Keratinocyte (primary cell): ENCODE measurements at regions not wholly inside any gene's neighbourhood (a gene's known extent, or its start where the extent isn't known, plus 50 kb on each side); places are given as distances from the start of the nearest gene placed in this dataset.

ENCODE experiments used
- DNase-seq: peaks from one replicate; pipeline ENCODE4 v3.0.0-alpha.2; 2011; ENCODE audit warnings: low read depth, missing footprints, low spot score
- FAIRE-seq: peaks from 2 replicates; lab custom pipeline; 2011; peaks lifted over from hg19 to GRCh38; lab: Jason Lieb, UNC
- H2AFZ ChIP-seq: 2 replicates; pipeline ENCODE4 v1.6.0; 2012; ENCODE audit warnings: low read length, control low read depth, inconsistent platforms; ENCODE audit not compliant: control insufficient read depth
- H3K27ac ChIP-seq: 2 replicates; pipeline ENCODE4 v1.5.1; 2011; ENCODE audit warnings: low read length; ENCODE audit not compliant: control insufficient read depth, insufficient read depth
- H3K27me3 ChIP-seq: 3 replicates; pipeline ENCODE4 v1.6.0; 2011; ENCODE audit warnings: low read length; ENCODE audit not compliant: control insufficient read depth, insufficient read depth; ENCODE audit errors: extremely low read depth
- H3K36me3 ChIP-seq, 2 experiments: 2 replicates in 1 of 2; 3 replicates in 1 of 2; pipeline ENCODE4 v1.5.1; 2011; ENCODE audit warnings: low read length in 2 of 2, mild to moderate bottlenecking in 1 of 2; ENCODE audit not compliant: control insufficient read depth in 2 of 2, insufficient read depth in 2 of 2; ENCODE audit errors: extremely low read depth in 1 of 2
- H3K4me1 ChIP-seq: 3 replicates; pipeline ENCODE4 v1.5.1; 2011; ENCODE audit warnings: low read length; ENCODE audit not compliant: control insufficient read depth, insufficient read depth; ENCODE audit errors: extremely low read depth
- H3K4me2 ChIP-seq: 3 replicates; pipeline ENCODE4 v1.6.0; 2011; ENCODE audit warnings: low read depth, low read length; ENCODE audit not compliant: control insufficient read depth, insufficient read depth; ENCODE audit errors: extremely low read depth
- H3K4me3 ChIP-seq, 3 experiments: fragments of 200-600 bp in 1 of 3; sonication (generic) in 1 of 3; 2 replicates in 2 of 3; 3 replicates in 1 of 3; pipeline ENCODE4 v1.5.1; 2011 to 2016; ENCODE audit warnings: low read length in 3 of 3, mild to moderate bottlenecking in 3 of 3, control low read depth in 2 of 3, inconsistent platforms in 1 of 3, low read depth in 1 of 3, mixed read lengths in 1 of 3, mixed run types in 1 of 3, moderate library complexity in 1 of 3; ENCODE audit not compliant: control insufficient read depth in 2 of 3, insufficient read depth in 2 of 3; ENCODE audit errors: extremely low read depth in 1 of 3
- H3K79me2 ChIP-seq: 2 replicates; pipeline ENCODE4 v1.6.0; 2012; ENCODE audit warnings: low read length; ENCODE audit not compliant: control insufficient read depth, insufficient read depth
- H3K9ac ChIP-seq: 3 replicates; pipeline ENCODE4 v1.6.0; 2011; ENCODE audit warnings: low read length; ENCODE audit not compliant: control insufficient read depth, insufficient read depth; ENCODE audit errors: extremely low read depth
- H3K9me1 ChIP-seq: 3 replicates; pipeline ENCODE4 v1.6.0; 2011; ENCODE audit warnings: low read length; ENCODE audit not compliant: control insufficient read depth, insufficient read depth; ENCODE audit errors: extremely low read depth
- H3K9me3 ChIP-seq: 2 replicates; pipeline ENCODE4 v1.5.1; 2012; ENCODE audit warnings: low read depth, low read length; ENCODE audit not compliant: control insufficient read depth
- H4K20me1 ChIP-seq: 3 replicates; pipeline ENCODE4 v1.6.0; 2011; ENCODE audit warnings: low read length; ENCODE audit not compliant: control insufficient read depth, insufficient read depth; ENCODE audit errors: extremely low read depth
- CTCF ChIP-seq, 3 experiments: IDR thresholded peaks in 1 of 3; conservative IDR thresholded peaks in 1 of 3; optimal IDR thresholded peaks in 1 of 3; 2 replicates in 2 of 3; 3 replicates in 1 of 3; pipeline versions ENCODE3 to v1.5.1; 2011; ENCODE audit warnings: low read length in 3 of 3, mild to moderate bottlenecking in 3 of 3, moderate library complexity in 2 of 3, control low read depth in 1 of 3, inconsistent platforms in 1 of 3; ENCODE audit not compliant: insufficient read depth in 2 of 3; ENCODE audit errors: extremely low read depth in 1 of 3
- EZH2 ChIP-seq: IDR thresholded peaks from one replicate; pipeline ENCODE4 v1.6.1; 2012; ENCODE audit warnings: inconsistent platforms, mild to moderate bottlenecking, low read length, moderate library complexity
- dilution Hi-C: fragments of 300-500 bp; cut with MboI; formaldehyde crosslinking; loops from one replicate; pipeline ENCODE4 v1.7.0; 2020; ENCODE audit warnings: low sequenced_read_pairs; ENCODE audit not compliant: extremely low pct_ligation_motif_present

- H3K9me3 ChIP-seq, result no peaks in the 10 kb centered on the region
- no peak overlapping the region for H3K27ac ChIP-seq
- H3K79me2 ChIP-seq, result no peaks in the 10 kb centered on the region
- no peak overlapping the region for H3K4me2 ChIP-seq
- TF ChIP-seq CTCF (optimal IDR thresholded peaks at IDR 0.05 in 1 of 3, IDR thresholded peaks at IDR 0.05 in 1 of 3, conservative IDR thresholded peaks at IDR 0.05 in 1 of 3; ENCODE audit: extremely low read depth in 1 of 3, insufficient read depth in 2 of 3, low read length in 3 of 3), result no peak
- TF ChIP-seq EZH2, result no peak
- H3K27me3 ChIP-seq, result no peaks in the 10 kb centered on the region
- no peak for DNase-seq
- no peaks in the 10 kb centered on the region for H3K4me1 ChIP-seq
- H3K9me1 ChIP-seq, result no peaks in the 10 kb centered on the region
- dilution Hi-C loops, result no loop called here
- H3K4me3 ChIP-seq, result no peak overlapping the region
- no peaks in the 10 kb centered on the region for H3K36me3 ChIP-seq
- H2AFZ ChIP-seq, result no peak overlapping the region
- no peaks in the 10 kb centered on the region for H4K20me1 ChIP-seq
- no peak overlapping the region for H3K9ac ChIP-seq
- no peak for FAIRE-seq
Measured at GRCh38 chr9:78582821-78583220, 285.9 kb downstream of the PSAT1 start.

GRCh38 chr9:78584589-78584988 lies 287.7 kb downstream of the PSAT1 start:
- H4K20me1 ChIP-seq, result no peaks in the 10 kb centered on the region
- DNase-seq (no peak), FAIRE-seq (no peak)
- no peak overlapping the region for H3K9ac ChIP-seq
- no peak overlapping the region for H3K4me3 ChIP-seq
- H3K9me1 ChIP-seq, result no peaks in the 10 kb centered on the region
- dilution Hi-C loops, result no loop called here
- no peak overlapping the region for H3K4me2 ChIP-seq
- no peaks in the 10 kb centered on the region for H3K36me3 ChIP-seq
- TF ChIP-seq CTCF (optimal IDR thresholded peaks at IDR 0.05 in 1 of 3, IDR thresholded peaks at IDR 0.05 in 1 of 3, conservative IDR thresholded peaks at IDR 0.05 in 1 of 3; ENCODE audit: extremely low read depth in 1 of 3, insufficient read depth in 2 of 3, low read length in 3 of 3), result no peak
- TF ChIP-seq EZH2, result no peak
- no peaks in the 10 kb centered on the region for H3K27me3 ChIP-seq
- H3K9me3 ChIP-seq, result no peaks in the 10 kb centered on the region
- no peaks in the 10 kb centered on the region for H3K4me1 ChIP-seq
- H2AFZ ChIP-seq, result no peak overlapping the region
- no peak overlapping the region for H3K27ac ChIP-seq
- no peaks in the 10 kb centered on the region for H3K79me2 ChIP-seq
